NCI-H187 (cell line): ENCODE measurements at regions not wholly inside any gene's neighbourhood (a gene's known extent, or its start where the extent isn't known, plus 50 kb on each side); places are given as distances from the start of the nearest gene placed in this dataset.

Source experiments
- DNase-seq, 2 experiments: peaks; one replicate each; lab custom pipeline; 2025; lab: John Stamatoyannopoulos, UW

DNA sequence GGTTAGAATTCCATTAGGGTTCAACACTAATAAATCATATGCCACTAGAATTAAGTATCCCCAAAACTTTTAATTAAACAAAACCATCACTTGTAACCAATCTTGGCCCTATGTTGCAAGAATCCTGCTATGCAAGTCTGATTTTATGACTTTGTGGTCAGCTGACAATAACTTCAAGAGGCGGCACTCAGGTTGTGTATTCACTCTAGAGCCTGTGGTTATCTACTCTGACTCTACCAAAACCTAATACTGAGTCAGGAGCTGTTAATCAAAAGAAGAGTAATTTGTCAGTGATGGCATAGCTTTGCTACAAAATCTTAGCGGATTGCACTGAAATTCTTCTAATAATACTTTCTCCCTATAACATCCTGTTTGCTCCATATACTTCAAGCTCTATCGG is 253.7 kb downstream of the AASDHPPT start:
- DNase-seq, result no peak

DNA sequence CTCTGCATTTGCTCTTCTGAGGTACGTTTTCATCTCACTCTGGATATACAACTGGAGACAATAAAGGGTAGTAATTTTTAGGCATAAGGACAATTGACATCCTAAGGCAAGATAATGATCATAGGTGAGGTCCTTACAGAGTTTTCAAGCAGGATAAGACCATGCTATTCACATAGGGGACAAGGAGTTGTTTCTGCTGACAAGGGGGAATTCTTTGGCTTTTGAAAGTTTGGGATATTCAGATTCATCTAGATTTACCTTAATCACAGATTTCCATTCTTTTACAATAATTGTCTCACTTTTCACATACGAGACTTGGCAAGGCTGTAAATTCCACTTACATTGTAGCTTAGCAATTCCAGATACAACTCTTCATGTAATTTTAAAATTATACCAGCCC is 256.2 kb downstream of the AASDHPPT start:
- DNase-seq, result no peak

DNA sequence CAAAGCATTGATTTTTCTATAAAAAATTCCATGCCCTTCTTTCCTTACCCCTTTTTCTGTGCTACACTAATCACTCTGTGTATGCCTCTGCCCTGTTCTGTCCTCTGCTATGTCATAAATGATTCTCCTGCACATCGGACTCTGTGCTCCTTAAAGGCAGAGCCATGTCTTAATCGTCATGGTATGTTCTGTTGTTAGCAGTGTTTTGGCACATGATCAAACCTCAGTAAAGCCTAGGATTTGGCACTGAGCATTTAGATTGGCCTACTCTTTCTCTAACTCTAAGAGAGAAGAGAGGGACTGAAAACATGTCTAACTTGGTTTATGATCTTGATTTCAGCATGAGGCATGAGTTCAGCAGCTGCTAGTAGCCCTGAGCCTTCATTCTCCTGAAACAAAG is 266.9 kb downstream of the AASDHPPT start:
- no peak for DNase-seq

DNA sequence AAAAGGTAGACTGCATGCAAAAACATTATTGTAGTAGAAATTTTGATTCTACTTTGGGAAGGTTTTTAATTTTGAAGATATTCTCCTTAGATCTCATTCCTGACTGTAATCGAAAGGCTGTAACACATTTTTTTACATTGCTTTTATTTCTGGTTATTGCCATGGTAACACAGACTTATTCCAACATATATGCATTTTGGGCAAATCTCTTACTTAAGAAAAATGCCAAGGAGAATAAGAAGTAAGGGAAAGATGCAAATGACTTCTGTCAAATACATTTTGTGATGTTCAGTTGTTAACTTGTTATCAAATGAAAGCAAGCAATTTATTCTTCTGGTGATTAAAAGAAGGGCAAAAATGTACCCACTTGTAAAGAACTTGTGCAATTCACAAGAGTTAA is 267.5 kb downstream of the AASDHPPT start:
- DNase-seq, result no peak

DNA sequence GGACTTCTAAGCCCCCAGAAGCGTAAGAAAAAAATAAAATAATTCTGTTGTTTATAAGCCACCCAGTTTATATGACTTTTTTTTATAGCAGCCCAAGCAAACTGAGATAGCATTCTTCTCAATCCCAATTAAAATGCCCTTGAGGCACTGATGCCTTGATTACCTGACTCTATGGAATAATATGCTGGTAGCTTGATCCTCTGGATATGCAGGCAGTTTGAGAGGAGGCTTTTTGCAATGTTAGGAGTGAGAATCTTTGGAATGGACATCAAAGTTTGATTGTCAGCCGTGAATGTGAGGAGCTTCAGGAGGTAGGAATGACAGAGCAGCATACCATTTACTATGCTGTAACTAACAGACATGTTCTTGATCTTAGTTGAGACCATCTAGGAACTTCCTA is 275.6 kb downstream of the AASDHPPT start:
- DNase-seq, result no peak

DNA sequence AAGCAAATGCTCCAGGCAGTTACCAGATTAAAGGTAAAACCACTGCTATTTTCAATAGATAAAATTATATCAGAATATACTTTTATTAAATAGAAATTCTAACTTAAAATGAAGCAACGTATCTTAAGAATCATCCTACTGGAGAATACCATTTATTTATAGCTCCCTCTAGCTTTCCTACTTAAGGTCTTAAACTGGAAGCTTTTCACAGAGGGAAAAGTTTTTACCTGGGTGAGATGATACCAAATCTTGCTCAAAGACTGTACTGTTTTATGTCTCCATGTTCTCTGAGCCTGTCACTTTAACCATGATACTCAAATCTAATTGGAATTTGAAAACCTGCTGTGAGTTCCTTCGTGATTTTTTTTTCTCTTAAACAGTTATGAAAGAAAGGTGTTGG is 291.8 kb downstream of the AASDHPPT start:
- DNase-seq, result no peak

DNA sequence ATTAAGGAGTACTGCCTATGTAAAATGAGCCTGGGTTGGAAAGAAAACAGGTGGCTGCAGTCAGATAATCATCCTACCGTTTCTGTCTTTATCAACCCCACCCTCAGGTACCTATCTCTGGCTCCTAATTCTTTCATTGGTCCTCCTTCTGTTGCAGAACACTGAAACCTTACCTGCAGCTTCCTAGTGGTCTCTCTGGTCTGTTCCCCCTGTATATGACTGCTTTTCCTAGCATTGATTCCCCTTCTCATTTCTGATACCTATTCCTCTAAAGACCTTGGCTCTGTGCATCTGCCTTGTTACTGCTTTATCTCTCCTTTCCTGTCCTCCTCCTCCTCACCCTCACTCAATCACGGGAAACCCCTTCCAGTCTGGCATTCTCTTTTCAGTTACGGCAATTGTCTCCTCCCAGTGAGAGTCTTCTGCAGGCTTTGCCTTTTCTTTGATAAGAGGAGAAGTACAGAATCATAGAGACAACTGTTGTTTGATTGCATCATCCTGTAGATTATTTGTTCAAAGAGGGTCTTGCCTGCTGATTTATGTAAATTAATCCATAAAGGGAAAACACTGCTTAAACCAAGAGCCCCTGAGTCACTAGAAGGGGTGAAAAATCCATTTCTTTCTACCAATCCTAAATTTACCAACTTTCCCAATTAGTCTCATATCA is 301.2 kb downstream of the AASDHPPT start:
- DNase-seq, result no peak

DNA sequence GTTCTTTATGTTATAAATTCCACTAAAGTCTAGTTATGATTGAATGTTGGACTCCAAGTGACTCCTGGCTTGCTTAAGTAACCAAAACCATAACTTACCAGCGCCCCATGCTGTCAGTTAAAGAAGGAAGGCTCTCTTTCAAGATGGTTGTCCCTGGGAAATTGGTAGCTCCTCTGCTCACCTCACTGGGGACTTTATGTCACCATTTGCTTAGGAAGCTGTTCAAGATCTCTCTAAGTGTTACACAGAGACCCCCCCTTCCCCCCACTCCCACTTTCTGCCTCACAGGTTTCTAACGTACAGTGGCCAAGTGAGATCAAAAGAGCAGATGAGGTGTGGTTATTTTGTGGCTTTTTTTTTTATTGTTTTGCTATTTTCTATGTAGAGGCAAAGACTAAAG is 301.8 kb downstream of the AASDHPPT start:
- DNase-seq, result no peak

DNA sequence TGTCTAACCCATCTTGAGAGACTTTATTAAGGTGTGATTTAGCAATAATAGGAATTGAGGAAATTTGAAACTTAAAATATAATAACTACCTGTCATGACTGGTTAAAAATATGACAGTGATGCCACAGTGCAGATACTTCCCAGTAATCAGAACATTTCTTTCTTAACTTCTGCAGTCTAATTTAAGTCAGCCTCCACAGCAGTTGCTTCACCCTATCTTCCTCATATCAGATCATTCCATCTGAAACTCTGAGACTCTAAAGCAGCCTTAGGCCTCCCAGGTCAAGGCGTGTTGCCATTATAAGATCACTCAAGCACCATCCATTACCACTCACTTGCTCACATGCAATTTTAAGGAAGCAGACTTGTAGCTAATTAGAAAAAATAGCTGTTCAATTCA is 302.2 kb downstream of the AASDHPPT start:
- no peak for DNase-seq

DNA sequence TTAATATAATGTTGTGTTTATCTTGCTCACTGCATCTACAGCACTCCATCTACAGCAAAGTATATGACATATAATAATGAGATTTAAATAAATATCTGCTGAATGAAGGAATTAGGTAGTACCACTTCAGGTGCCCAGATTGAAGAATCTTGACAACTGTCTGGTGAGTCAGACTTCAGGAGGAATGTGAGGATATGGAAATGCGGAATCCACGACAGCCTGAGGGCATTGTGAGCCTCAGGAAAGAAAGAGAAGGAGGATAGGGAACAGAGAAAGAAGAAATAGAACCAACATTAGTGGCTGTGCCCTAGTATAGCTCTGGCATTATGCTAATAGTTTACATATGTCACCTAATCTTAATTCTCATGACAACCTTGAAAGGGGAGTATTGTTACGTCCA is 304.4 kb downstream of the AASDHPPT start:
- no peak for DNase-seq

DNA sequence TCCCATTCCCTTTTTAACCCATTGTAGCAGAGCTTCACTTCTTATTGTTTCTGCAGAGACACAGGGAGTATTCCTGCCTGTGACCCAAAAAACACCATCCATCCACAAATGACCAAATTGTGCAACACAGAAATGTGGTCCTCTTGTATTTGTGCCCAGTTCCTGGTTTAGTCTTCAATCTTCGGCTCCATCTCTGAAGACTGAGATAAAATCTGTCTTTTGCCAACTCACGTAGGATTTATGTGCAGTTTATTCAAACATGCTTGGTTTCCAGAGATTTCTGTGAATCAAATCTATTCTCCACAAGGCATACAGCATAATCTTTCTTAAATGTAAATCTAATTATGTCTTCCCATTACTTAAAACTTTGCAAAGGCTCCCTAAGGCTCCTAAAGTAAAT is 307.0 kb downstream of the AASDHPPT start:
- no peak for DNase-seq

DNA sequence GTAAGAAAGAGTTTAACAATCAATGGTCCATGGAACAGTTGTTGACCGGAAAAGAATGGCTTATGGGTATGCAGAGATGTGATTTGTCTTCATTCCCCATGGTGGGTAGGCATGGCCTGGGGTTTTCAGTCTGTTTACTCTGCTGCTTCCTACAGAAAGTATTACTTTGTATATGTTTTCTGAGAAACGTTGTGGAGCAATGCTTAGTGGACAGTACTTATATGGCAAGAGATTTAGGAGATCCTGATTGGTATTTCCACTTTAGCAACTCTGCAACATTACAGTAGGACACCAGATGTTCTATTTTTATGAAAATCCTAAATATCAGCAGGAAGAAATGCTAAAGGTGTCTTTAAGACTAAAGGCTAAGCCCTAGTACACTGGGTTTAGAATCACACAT is 309.1 kb downstream of the AASDHPPT start:
- no peak for DNase-seq

DNA sequence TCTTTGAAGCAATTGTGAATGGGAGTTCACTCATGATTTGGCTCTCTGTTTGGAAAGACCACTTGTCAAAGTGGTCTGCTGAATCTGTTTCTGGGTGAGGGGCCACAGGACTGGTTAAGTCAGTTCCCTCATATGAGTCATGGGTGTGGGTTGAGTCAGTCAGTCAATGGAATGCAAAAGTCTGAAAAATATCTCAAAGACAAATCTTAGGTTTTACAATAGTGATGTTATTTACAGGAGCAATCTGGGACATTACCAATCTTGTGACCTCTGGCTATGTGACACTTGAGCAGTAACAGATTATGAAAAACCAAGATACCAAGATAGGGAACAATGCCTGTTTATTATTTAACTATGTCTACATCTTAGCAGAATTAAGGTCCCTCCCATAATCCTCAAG is 311.6 kb downstream of the AASDHPPT start:
- DNase-seq, result no peak

DNA sequence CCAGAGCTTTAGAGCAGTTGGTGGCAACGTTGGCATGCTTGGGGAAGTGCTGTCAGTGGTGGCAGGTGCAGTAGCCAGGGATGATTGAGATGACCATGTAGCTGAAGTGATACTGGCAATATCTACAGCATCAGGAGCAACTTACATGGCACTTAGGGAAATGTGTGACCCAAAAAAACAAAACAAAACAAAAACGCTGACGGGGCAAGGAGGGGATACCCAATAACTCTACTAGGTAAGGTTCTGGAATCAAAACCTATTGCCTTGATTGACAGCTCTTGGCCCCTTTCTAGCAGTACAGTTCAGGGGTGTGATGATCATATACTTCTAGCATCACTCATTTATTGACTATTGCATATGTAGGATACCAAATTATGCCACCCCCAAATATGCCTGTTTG is 312.6 kb downstream of the AASDHPPT start:
- DNase-seq, result no peak

DNA sequence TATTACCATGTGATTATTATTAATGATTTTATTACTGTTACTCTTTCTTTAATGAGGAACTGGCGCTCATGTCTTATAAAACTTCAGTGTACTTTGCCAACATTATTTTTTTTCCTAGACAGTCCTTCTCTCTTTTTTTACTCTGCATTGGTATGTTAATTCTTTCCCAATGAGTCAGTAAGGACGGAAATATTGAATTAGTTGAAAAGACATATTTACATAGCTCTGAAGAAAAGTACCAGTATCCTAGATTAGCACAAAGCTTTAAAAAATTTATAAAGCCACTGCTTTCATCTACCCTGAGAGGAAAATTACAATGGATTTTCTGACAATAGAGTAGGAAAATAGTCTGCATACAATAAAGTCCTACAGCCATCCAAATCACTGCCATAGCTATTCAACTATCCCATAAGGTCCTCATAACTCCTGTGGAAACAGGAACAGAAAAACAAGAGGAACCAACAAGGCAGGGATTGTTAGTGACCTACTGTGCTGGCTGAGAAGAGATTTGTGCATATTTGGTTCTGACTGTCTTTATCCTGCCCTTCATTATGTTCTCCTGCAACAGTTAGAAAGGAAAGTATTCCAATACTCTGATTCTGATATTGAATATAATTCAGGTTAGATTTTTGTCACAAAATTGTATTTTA is 314.4 kb downstream of the AASDHPPT start:
- DNase-seq, result no peak

DNA sequence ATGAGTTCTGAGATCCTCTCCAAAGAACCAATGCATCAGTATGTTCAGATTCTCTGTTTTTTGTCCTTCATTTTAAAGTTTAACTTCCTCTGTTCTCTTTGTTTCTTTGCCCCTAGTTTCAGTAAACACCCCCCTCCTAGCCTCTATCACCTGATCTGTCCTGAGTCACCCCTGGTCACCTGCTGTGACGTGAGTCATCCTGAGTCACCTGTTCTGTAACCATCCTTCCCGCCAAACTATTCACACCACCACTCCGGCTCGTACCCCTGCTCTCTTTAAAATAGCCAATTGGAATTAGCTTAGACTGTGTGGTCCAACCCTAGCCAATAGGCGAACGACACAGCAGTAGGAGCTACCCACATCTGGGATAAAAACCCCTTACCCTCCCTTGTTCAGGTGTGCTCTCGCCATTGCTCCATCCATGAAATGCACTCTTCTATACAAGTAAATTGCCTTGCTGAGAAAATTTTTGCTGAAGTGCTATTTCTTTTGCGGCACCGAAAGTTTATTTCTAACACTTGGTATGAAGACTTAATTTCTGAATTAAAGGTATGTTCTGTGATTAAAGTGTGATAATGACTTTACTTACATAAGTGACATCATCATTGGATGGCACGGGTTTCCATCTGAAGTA is 318.4 kb downstream of the AASDHPPT start:
- no peak for DNase-seq

DNA sequence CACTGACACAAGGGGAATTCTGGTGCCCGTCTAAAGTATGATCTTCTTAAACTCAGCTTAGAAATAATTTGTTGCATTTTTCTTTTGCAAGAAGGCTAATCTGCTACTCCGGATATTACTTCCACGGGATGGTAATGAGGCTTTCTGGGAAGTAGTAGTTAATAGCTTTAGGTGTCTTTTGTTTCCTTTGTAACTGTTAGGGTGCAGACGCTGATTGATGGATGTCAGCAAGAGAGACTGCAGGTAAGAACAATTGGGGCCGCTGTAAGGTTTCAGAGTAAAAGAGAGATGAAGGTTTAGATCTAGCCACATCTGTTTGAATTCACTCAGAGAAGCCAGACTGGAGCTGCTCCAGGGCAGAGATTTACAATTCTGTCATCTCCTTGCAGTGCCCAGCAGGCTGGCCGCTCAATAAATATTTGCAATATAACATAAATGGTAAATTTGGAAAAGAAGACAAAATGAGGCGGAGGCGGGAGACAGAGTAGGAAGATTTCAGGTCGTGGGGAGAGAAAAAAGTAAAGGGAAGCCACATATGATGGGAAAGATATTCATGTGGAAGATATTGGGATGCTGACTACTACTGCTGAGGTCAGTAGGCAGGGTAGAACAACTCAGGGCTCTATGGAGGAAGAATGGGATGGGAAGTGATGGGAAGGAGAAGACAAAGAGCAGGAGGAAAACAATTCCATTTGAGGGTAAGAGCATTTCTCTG is 320.5 kb downstream of the AASDHPPT start:
- no peak for DNase-seq

DNA sequence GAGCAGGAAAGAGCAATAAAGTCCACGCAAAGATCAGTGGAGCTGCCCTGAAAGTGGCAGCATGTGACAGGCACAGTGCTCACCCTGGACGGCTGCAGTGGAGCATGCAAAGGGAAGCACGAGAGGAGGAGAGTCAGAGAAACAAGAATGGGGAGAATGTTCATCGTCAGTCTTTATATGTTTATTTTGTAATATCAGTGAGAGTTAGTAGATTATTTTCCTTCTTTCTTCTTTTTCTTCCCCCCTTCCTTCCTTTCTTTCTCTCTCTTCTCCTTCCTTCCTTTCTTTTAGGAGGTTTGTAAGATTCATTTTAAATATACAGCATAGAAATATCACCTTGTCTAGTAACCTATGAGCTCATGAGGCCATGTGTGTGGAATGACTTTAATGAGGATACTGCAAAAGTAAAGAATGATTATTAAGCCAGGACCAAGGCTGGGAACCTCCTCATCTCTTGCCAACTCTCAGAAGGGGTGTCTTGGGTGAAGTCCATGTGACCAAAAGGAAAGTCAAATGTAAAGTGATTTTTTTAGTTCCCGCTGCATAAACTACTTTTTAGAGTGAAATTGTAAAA is 321.1 kb downstream of the AASDHPPT start:
- DNase-seq, result no peak

DNA sequence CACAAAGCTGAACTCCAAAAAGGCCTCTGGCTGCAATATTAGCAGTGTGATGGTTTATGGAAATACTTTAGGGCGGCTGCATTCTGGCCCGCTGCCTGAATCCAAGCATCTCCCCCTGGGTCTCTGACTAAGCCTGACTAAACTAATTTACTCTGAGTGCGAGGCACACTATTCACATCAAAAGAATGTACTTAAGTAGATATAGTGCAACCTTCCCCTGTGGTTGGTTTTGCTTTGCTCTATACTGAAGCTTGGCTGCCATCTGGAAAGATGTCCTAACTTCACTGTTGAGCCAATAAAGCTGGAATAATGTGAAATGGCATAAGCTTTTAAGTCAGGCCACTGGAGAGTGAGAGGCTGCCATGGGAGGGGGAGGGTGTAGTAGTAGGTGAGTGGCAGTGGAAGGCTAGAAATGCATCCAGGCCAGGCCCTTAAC is 321.6 kb downstream of the AASDHPPT start:
- no peak for DNase-seq

DNA sequence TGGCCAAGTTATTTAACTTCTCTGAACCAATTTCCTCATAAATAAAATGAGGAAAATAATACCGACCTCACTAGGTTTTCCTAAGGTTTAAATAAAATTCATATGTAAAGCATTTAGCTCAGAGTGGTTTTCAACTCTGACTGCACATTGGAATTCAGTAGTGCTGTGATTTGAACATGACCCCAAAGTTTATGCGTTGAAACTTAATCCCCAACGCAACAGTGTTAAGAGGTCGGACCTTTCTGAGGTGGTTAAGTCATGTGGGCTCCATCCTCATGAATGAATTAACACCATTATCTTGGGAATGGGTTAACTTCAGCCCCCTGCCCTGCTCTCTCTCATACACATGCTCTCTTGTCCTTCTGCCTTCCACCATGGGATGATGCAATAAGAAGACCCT is 322.2 kb downstream of the AASDHPPT start:
- DNase-seq, result no peak

DNA sequence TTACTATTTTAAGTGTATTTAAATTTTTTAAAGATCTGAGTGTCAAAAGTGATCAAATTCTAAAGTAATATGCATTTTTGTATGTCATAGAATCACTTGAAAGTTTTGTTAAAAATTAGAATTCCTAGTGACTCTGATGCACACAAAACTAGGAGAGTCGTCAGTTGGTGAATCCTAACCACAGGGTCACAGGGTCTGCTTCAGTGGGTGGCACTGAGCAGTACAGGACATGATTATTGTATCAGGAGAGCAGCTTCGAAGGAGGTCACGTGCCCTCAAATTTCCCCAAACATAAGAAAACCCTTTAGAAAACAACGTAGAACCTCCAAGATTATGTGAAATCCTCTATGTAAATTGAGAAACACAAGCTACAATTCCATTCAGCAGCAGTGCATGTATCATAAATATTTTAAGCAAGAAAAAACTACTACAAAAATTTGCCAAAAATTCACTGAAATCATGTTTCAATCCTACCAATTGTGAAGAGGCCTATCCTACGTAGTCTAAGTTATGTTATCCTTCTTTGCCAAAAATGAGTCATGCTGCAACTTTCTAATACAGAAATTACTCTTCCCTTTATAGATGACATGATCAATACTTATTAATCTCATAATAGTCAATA is 323.6 kb downstream of the AASDHPPT start:
- DNase-seq, result no peak

DNA sequence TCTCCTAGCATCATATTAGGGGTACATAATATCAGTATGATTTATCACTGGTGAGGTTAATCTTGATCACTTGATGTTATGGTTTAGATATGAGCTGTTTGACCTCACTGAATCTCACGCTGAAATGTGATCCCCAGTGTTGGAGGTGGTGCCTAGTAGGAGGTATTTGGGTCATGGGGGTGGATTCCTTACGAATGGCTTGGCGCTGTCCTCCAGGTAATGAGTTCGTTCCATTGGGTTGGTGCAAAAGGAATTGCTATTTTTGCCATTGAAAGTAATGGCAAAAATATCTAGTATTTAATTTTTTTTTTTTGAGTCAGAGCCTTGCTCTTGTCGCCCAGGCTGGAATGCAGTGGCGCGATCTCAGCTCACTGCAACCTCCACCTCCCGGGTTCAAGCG is 326.3 kb downstream of the AASDHPPT start:
- no peak for DNase-seq
